ENCODE measurements at regions not wholly inside any gene's neighbourhood (a gene's known extent, or its start where the extent isn't known, plus 50 kb on each side); places are given as distances from the start of the nearest gene placed in this dataset.

DNA sequence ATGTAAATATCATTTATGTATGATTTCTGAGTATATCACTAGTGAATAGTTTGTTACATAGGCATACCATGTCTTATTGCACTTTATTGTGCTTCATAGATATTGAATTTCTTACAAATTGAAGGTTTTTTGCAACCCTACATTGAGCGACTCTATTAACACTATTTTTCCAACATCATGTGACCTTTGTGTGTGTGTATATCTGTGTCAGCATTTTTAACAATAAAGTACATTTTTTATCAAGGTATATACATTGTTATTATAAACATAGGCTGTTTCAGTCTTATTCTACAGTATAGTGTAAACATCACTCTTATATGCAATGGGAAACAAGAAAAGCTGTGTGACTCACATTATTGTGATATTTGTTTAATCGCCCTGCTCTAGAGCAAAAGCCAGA lies 1944.9 kb downstream of the TP53TG3F start:
- Histone ChIP-seq H3K9me3 (ENCODE audit: control extremely low read depth in 1 of 3, control insufficient read depth in 2 of 3, insufficient read depth in 1 of 3, low read length in 2 of 3) (peaks cover 0 to 7% (median 0%) of the 10 kb centered on the region in 3 donors), H4K20me1 (ENCODE audit: control insufficient read depth, insufficient read depth, low read length, poor library complexity, severe bottlenecking) (no peaks in the 10 kb centered on the region), H3K4me3 (ENCODE audit: control extremely low read depth in 1 of 5, extremely low read depth in 1 of 5, insufficient read depth in 1 of 5, low read depth in 2 of 5, low read length in 4 of 5) (no peak overlapping the region), H3K4me1 (ENCODE audit: control insufficient read depth in 2 of 2, insufficient read depth in 2 of 2, low read length in 2 of 2) (no peaks in the 10 kb centered on the region), H3K4me2 (replicated peaks; ENCODE audit: low read depth, low read length, poor library complexity, severe bottlenecking) (no peak overlapping the region), H3K27ac (ENCODE audit: low read length in 2 of 2) (no peak overlapping the region), H3K79me2 (ENCODE audit: control insufficient read depth, insufficient read depth, low read length) (no peaks in the 10 kb centered on the region), H3K9ac (ENCODE audit: low read length) (no peak overlapping the region), H3K27me3 (replicated peaks in 1 of 4; ENCODE audit: control extremely low read depth in 1 of 4, control insufficient read depth in 3 of 4, insufficient read depth in 4 of 4, low read length in 3 of 4) (no peaks in the 10 kb centered on the region), H3K36me3 (replicated peaks in 1 of 2; ENCODE audit: control extremely low read depth in 1 of 2, control insufficient read depth in 1 of 2, extremely low read depth in 1 of 2, insufficient read depth in 2 of 2, low read length in 1 of 2) (no peaks in the 10 kb centered on the region), H2AFZ (ENCODE audit: insufficient read depth, low read depth, low read length, poor library complexity, severe bottlenecking) (no peak overlapping the region)
- intact Hi-C loops (cut with micrococcal nuclease), result no loop called here
- TF ChIP-seq, protein P1, sequence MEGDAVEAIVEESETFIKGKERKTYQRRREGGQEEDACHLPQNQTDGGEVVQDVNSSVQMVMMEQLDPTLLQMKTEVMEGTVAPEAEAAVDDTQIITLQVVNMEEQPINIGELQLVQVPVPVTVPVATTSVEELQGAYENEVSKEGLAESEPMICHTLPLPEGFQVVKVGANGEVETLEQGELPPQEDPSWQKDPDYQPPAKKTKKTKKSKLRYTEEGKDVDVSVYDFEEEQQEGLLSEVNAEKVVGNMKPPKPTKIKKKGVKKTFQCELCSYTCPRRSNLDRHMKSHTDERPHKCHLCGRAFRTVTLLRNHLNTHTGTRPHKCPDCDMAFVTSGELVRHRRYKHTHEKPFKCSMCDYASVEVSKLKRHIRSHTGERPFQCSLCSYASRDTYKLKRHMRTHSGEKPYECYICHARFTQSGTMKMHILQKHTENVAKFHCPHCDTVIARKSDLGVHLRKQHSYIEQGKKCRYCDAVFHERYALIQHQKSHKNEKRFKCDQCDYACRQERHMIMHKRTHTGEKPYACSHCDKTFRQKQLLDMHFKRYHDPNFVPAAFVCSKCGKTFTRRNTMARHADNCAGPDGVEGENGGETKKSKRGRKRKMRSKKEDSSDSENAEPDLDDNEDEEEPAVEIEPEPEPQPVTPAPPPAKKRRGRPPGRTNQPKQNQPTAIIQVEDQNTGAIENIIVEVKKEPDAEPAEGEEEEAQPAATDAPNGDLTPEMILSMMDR (IDR thresholded peaks at IDR 0.05), result no peak
- TF ChIP-seq EZH2 (IDR thresholded peaks at IDR 0.05; ENCODE audit: borderline replicate concordance, insufficient read depth, low read depth, low read length, poor library complexity, severe bottlenecking), result no peak
- H3K4me3 Mint-ChIP-seq, result no peak overlapping the region
- ChIA-PET CTCF (no interaction called here), POLR2A (no interaction called here)
- no peak for DNase-seq
- peaks cover 11% of the 10 kb centered on the region for H3K9me3 Mint-ChIP-seq (ENCODE audit: insufficient read depth)
- no peaks in the 10 kb centered on the region for H3K4me1 Mint-ChIP-seq
- no peak overlapping the region for H3K27ac Mint-ChIP-seq
- no peak for ATAC-seq (ENCODE audit: low read depth)
- WGBS (ENCODE audit: insufficient coverage), result no CpG with 5 or more reads among the region's 2 CpGs
- H3K27me3 Mint-ChIP-seq, result no peaks in the 10 kb centered on the region

DNA sequence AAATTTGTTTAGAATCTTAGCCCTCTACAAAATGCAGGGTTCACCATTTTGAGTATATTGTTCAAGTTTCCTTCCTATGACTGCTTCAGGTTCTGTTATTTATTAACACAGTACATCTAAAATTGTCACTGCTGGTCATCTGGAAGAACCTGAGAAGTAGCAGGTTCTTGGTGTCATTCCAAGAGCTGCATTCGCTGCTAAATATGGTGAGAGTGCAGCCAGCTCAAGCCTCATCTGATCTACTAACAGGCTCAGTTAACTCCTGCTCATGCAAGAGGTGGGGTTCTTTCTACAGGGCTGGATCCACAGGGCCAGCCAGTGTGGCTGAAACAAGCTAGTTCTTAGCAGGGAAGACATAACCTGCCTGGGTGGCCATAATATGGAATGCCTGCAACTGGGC lies 1946.1 kb downstream of the TP53TG3F start:
- Histone ChIP-seq H3K9ac (ENCODE audit: low read length) (no peak overlapping the region), H3K27ac (ENCODE audit: low read length in 2 of 2) (no peak overlapping the region), H2AFZ (ENCODE audit: insufficient read depth, low read depth, low read length, poor library complexity, severe bottlenecking) (no peak overlapping the region), H3K4me3 (ENCODE audit: control extremely low read depth in 1 of 5, extremely low read depth in 1 of 5, insufficient read depth in 1 of 5, low read depth in 2 of 5, low read length in 4 of 5) (no peak overlapping the region), H3K36me3 (replicated peaks in 1 of 2; ENCODE audit: control extremely low read depth in 1 of 2, control insufficient read depth in 1 of 2, extremely low read depth in 1 of 2, insufficient read depth in 2 of 2, low read length in 1 of 2) (no peaks in the 10 kb centered on the region), H3K4me2 (replicated peaks; ENCODE audit: low read depth, low read length, poor library complexity, severe bottlenecking) (no peak overlapping the region), H4K20me1 (ENCODE audit: control insufficient read depth, insufficient read depth, low read length, poor library complexity, severe bottlenecking) (no peaks in the 10 kb centered on the region), H3K9me3 (ENCODE audit: control extremely low read depth in 1 of 3, control insufficient read depth in 2 of 3, insufficient read depth in 1 of 3, low read length in 2 of 3) (peaks cover 0 to 7% (median 0%) of the 10 kb centered on the region in 3 donors), H3K27me3 (replicated peaks in 1 of 4; ENCODE audit: control extremely low read depth in 1 of 4, control insufficient read depth in 3 of 4, insufficient read depth in 4 of 4, low read length in 3 of 4) (no peaks in the 10 kb centered on the region), H3K79me2 (ENCODE audit: control insufficient read depth, insufficient read depth, low read length) (no peaks in the 10 kb centered on the region), H3K4me1 (ENCODE audit: control insufficient read depth in 2 of 2, insufficient read depth in 2 of 2, low read length in 2 of 2) (no peaks in the 10 kb centered on the region)
- TF ChIP-seq, protein P1 (IDR thresholded peaks at IDR 0.05), result no peak
- TF ChIP-seq EZH2 (IDR thresholded peaks at IDR 0.05; ENCODE audit: borderline replicate concordance, insufficient read depth, low read depth, low read length, poor library complexity, severe bottlenecking), result no peak
- DNase-seq (no peak), ATAC-seq (ENCODE audit: low read depth) (no peak)
- WGBS (ENCODE audit: insufficient coverage), result 38% methylated on average over 1 of the region's 1 CpG
- Mint-ChIP-seq H3K27me3 (no peaks in the 10 kb centered on the region), H3K4me1 (no peaks in the 10 kb centered on the region), H3K9me3 (ENCODE audit: insufficient read depth) (peaks cover 11% of the 10 kb centered on the region), H3K27ac (no peak overlapping the region), H3K4me3 (no peak overlapping the region)
- intact Hi-C loops (cut with micrococcal nuclease), result no loop called here
- ChIA-PET CTCF (no interaction called here), POLR2A (no interaction called here)

Measured in B cell (primary cell).